ENCODE measurements at regions not wholly inside any gene's neighbourhood (a gene's known extent, or its start where the extent isn't known, plus 50 kb on each side); places are given as distances from the start of the nearest gene placed in this dataset.

DNA sequence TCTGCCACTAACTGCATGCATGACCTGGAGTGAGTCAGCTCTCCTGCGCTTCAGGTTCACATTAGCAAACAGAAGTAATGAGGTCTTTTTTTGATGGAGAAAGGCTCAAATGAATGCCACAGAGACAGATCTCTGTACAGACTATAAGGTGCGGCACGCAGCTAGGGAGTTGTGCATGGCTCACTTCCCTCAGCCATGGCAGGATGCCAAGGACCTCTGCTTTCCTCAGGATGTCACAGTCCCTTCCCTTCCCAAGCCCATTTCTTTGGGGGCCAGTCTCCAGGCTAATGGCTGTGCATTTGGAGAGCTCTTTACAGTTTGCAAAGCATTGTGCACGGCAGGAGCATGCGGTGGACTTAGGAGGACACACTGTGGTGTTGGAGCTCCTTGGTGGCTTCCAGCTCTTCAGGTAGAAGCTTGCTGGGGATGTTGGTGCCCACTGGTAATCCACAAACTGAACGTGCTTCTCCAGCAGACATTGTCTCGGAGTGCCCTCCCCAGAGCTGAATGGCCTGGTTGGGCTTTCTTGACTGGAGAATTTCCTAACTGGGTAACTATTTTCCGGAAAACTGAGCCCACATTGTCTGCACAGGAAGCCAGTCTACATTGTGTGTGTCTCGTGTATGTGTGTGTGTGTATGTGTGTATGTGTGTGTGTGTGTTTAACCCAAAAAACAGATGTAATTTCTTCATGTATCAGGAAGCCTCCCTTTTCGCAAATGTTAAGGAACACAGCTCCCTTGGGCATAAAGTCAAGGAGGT lies 172.5 kb upstream of the TLE3 start:
- no peak for TF ChIP-seq ELF1 (IDR thresholded peaks at IDR 0.05; ENCODE audit: borderline replicate concordance, low read depth)
- TF ChIP-seq, protein P1, sequence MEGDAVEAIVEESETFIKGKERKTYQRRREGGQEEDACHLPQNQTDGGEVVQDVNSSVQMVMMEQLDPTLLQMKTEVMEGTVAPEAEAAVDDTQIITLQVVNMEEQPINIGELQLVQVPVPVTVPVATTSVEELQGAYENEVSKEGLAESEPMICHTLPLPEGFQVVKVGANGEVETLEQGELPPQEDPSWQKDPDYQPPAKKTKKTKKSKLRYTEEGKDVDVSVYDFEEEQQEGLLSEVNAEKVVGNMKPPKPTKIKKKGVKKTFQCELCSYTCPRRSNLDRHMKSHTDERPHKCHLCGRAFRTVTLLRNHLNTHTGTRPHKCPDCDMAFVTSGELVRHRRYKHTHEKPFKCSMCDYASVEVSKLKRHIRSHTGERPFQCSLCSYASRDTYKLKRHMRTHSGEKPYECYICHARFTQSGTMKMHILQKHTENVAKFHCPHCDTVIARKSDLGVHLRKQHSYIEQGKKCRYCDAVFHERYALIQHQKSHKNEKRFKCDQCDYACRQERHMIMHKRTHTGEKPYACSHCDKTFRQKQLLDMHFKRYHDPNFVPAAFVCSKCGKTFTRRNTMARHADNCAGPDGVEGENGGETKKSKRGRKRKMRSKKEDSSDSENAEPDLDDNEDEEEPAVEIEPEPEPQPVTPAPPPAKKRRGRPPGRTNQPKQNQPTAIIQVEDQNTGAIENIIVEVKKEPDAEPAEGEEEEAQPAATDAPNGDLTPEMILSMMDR (IDR thresholded peaks at IDR 0.05 in 2 of 3, conservative IDR thresholded peaks at IDR 0.05 in 1 of 3; ENCODE audit: borderline replicate concordance in 1 of 3, insufficient read depth in 1 of 3, low read depth in 2 of 3, low read length in 2 of 3) = no peak
- no peak for TF ChIP-seq JUND (IDR thresholded peaks at IDR 0.05)
- no peak for TF ChIP-seq POLR2AphosphoS5 (IDR thresholded peaks at IDR 0.05; ENCODE audit: low read depth, low read length)
- TF ChIP-seq, protein P2, sequence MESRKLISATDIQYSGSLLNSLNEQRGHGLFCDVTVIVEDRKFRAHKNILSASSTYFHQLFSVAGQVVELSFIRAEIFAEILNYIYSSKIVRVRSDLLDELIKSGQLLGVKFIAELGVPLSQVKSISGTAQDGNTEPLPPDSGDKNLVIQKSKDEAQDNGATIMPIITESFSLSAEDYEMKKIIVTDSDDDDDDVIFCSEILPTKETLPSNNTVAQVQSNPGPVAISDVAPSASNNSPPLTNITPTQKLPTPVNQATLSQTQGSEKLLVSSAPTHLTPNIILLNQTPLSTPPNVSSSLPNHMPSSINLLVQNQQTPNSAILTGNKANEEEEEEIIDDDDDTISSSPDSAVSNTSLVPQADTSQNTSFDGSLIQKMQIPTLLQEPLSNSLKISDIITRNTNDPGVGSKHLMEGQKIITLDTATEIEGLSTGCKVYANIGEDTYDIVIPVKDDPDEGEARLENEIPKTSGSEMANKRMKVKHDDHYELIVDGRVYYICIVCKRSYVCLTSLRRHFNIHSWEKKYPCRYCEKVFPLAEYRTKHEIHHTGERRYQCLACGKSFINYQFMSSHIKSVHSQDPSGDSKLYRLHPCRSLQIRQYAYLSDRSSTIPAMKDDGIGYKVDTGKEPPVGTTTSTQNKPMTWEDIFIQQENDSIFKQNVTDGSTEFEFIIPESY (IDR thresholded peaks at IDR 0.05; ENCODE audit: extremely low read depth, insufficient replicate concordance, low read length) = no peak
- TF ChIP-seq SRF (IDR thresholded peaks at IDR 0.05; ENCODE audit: low read depth) = no peak
- TF ChIP-seq POLR2A (IDR thresholded peaks at IDR 0.05; ENCODE audit: borderline replicate concordance, extremely low read depth, insufficient read depth, insufficient read length) = no peak
- TF ChIP-seq, protein P3, sequence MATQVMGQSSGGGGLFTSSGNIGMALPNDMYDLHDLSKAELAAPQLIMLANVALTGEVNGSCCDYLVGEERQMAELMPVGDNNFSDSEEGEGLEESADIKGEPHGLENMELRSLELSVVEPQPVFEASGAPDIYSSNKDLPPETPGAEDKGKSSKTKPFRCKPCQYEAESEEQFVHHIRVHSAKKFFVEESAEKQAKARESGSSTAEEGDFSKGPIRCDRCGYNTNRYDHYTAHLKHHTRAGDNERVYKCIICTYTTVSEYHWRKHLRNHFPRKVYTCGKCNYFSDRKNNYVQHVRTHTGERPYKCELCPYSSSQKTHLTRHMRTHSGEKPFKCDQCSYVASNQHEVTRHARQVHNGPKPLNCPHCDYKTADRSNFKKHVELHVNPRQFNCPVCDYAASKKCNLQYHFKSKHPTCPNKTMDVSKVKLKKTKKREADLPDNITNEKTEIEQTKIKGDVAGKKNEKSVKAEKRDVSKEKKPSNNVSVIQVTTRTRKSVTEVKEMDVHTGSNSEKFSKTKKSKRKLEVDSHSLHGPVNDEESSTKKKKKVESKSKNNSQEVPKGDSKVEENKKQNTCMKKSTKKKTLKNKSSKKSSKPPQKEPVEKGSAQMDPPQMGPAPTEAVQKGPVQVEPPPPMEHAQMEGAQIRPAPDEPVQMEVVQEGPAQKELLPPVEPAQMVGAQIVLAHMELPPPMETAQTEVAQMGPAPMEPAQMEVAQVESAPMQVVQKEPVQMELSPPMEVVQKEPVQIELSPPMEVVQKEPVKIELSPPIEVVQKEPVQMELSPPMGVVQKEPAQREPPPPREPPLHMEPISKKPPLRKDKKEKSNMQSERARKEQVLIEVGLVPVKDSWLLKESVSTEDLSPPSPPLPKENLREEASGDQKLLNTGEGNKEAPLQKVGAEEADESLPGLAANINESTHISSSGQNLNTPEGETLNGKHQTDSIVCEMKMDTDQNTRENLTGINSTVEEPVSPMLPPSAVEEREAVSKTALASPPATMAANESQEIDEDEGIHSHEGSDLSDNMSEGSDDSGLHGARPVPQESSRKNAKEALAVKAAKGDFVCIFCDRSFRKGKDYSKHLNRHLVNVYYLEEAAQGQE (IDR thresholded peaks at IDR 0.05; ENCODE audit: low read depth) = no peak
- no peak for TF ChIP-seq SIN3A (IDR thresholded peaks at IDR 0.05; ENCODE audit: low read depth)
- TF ChIP-seq EZH2 (IDR thresholded peaks at IDR 0.05) = no peak
- TF ChIP-seq YY1 (IDR thresholded peaks at IDR 0.05; ENCODE audit: extremely low read depth, insufficient replicate concordance, low read depth, low read length) = no peak
